OCI-LY3 (cell line): ENCODE measurements at regions not wholly inside any gene's neighbourhood (a gene's known extent, or its start where the extent isn't known, plus 50 kb on each side); places are given as distances from the start of the nearest gene placed in this dataset.

Experiments
- CTCF ChIP-seq: fragments of 200-600, 300-600 bp; sonication (generic); IDR thresholded peaks from 2 replicates; pipeline ENCODE4 v1.5.1; 2014; ENCODE audit warnings: antibody characterized with exemption, low read length, low read depth
- EZH2phosphoT487 ChIP-seq: fragments of 200-600 bp; shearing (Covaris generic); IDR thresholded peaks from 2 replicates; pipeline ENCODE4 v1.6.1; 2018; ENCODE audit warnings: antibody characterized with exemption, mixed run types, low read depth

DNA sequence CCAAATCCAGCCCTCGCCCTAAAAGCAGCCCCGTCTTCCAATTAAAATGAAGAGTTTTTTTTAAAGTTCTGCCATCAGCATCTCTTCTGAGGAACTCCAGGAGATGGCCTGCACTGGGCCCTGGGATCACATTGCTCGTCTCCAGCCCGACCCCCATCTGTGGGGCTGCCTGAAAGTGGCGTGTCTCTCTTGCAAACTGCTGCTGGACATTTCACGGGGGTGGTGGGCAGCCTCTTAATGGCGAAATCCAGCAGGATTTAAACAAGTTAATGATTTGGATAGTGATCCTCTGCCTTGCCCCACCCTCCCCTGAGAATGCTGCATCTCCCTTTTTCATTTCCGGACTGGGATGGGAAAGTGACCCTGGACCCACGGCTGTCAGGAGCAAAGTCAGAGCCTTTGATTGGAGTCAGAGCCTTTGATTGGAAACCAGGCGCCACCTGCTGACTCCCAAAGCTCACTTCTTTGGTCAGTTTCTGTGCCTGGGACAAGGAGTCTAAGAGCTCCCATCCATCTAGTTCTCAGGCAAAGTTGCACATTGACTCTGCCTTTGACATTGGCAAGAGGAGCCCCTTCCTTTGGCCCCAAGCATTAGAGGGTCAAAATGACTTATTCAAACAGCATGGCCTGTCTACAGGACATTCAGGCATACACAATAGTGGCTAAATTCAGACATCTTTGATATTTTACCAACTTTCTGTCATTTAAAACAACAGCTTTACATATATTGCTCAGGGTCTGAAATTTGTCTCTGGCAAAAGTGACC, 155.2 kb downstream of the SH3BP4 start:
- TF ChIP-seq EZH2phosphoT487: no peak
- TF ChIP-seq CTCF: peak; percentile 35; the same call in 1 of the 2 replicates
